ENCODE measurements at regions not wholly inside any gene's neighbourhood (a gene's known extent, or its start where the extent isn't known, plus 50 kb on each side); places are given as distances from the start of the nearest gene placed in this dataset.

- TF ChIP-seq CTCF (IDR thresholded peaks at IDR 0.05) (no peak), POLR2A (IDR thresholded peaks at IDR 0.05) (no peak)
Measured at GRCh38 chr17:13441873-13442272, 159.9 kb downstream of the HS3ST3A1 start.
